ENCODE measurements at regions not wholly inside any gene's neighbourhood (a gene's known extent, or its start where the extent isn't known, plus 50 kb on each side); places are given as distances from the start of the nearest gene placed in this dataset.

GRCh38 chrX:4831574-4831973 lies 1118.1 kb upstream of the PRKX start:
- Histone ChIP-seq H4K20me1 (ENCODE audit: control insufficient read depth, insufficient read depth) (no peaks in the 10 kb centered on the region), H3K4me3 (no peak overlapping the region), H3K4me2 (ENCODE audit: control insufficient read depth, insufficient read depth) (no peak overlapping the region), H3K36me3 (ENCODE audit: control insufficient read depth in 2 of 2, insufficient read depth in 2 of 2, low read length in 1 of 2) (no peaks in the 10 kb centered on the region), H3K4me1 (ENCODE audit: control insufficient read depth, insufficient read depth, low read length) (no peaks in the 10 kb centered on the region), H2AFZ (ENCODE audit: control insufficient read depth, low read depth, low read length) (no peak overlapping the region), H3K9me3 (replicated peaks; ENCODE audit: control insufficient read depth, insufficient read depth, low read length) (no peaks in the 10 kb centered on the region; the same call in 2 of the 3 replicates), H3K27me3 (replicated peaks in 1 of 2; ENCODE audit: control insufficient read depth in 2 of 2, insufficient read depth in 2 of 2, low read length in 1 of 2) (no peaks in the 10 kb centered on the region), H3K27ac (ENCODE audit: control insufficient read depth, insufficient read depth) (no peak overlapping the region), H3K79me2 (ENCODE audit: control insufficient read depth, insufficient read depth, low read length) (no peaks in the 10 kb centered on the region), H3K9ac (ENCODE audit: control insufficient read depth, insufficient read depth, low read length) (no peak overlapping the region)
- in situ Hi-C loops (cut with MboI) = no loop called here
- intact Hi-C loops (cut with micrococcal nuclease; ENCODE audit: unreplicated experiment) = no loop called here
- FAIRE-seq (no peak), ATAC-seq (no peak), DNase-seq (ENCODE audit: low read depth, low spot score) (no peak)
- 5% methylated on average over 1 of the region's 1 CpG for WGBS (ENCODE audit: insufficient coverage, insufficient replicate concordance, low lambda C conversion rate, missing lambda C conversion rate)
- SMC1A ChIA-PET (ENCODE audit: uncharacterized antibody, unreplicated experiment) = no interaction called here
- RAD21 ChIA-PET (ENCODE audit: unreplicated experiment) = no interaction called here
- BruUV-seq (replicated peaks) = no TSS peak
- TF ChIP-seq ZZZ3 (IDR thresholded peaks at IDR 0.05; ENCODE audit: control insufficient read depth, insufficient read length, low read depth) (no peak), POLR2AphosphoS2 (IDR thresholded peaks at IDR 0.05; ENCODE audit: low read depth, low read length) (no peak), SIN3A (IDR thresholded peaks at IDR 0.05; ENCODE audit: low read depth, low read length) (no peak), RCOR1 (conservative IDR thresholded peaks at IDR 0.05; ENCODE audit: low read depth, low read length) (no peak), TCF3 (IDR thresholded peaks at IDR 0.05; ENCODE audit: borderline replicate concordance, insufficient read depth, low read depth, low read length) (no peak), KAT2A (conservative IDR thresholded peaks at IDR 0.05; ENCODE audit: control insufficient read depth, low read depth, low read length) (no peak), PAX8 (IDR thresholded peaks at IDR 0.05) (no peak)
- POLR2A ChIA-PET = no interaction called here
- CTCF ChIA-PET = no interaction called here

- WGBS (ENCODE audit: insufficient coverage, insufficient replicate concordance, low lambda C conversion rate, missing lambda C conversion rate) = 35% methylated on average over 9 of the region's 9 CpGs
- POLR2A ChIA-PET = no interaction called here
- intact Hi-C loops (cut with micrococcal nuclease; ENCODE audit: unreplicated experiment) (no loop called here), in situ Hi-C loops (cut with MboI) (no loop called here)
- Histone ChIP-seq H3K9ac (ENCODE audit: control insufficient read depth, insufficient read depth, low read length) (no peak overlapping the region), H3K4me3 (no peak overlapping the region), H2AFZ (ENCODE audit: control insufficient read depth, low read depth, low read length) (no peak overlapping the region), H4K20me1 (ENCODE audit: control insufficient read depth, insufficient read depth) (no peaks in the 10 kb centered on the region), H3K27ac (ENCODE audit: control insufficient read depth, insufficient read depth) (no peak overlapping the region), H3K36me3 (ENCODE audit: control insufficient read depth in 2 of 2, insufficient read depth in 2 of 2, low read length in 1 of 2) (no peaks in the 10 kb centered on the region), H3K79me2 (ENCODE audit: control insufficient read depth, insufficient read depth, low read length) (no peaks in the 10 kb centered on the region), H3K27me3 (replicated peaks in 1 of 2; ENCODE audit: control insufficient read depth in 2 of 2, insufficient read depth in 2 of 2, low read length in 1 of 2) (no peaks in the 10 kb centered on the region), H3K4me1 (ENCODE audit: control insufficient read depth, insufficient read depth, low read length) (no peaks in the 10 kb centered on the region), H3K4me2 (ENCODE audit: control insufficient read depth, insufficient read depth) (no peak overlapping the region), H3K9me3 (replicated peaks; ENCODE audit: control insufficient read depth, insufficient read depth, low read length) (no peaks in the 10 kb centered on the region; the same call in 2 of the 3 replicates)
- no TSS peak for BruUV-seq (replicated peaks)
- DNase-seq (ENCODE audit: low read depth, low spot score) = no peak
- FAIRE-seq = no peak
- TF ChIP-seq CBFB (IDR thresholded peaks at IDR 0.05; ENCODE audit: low read depth) (no peak), SMARCA5 (IDR thresholded peaks at IDR 0.05) (no peak), PAX5 (IDR thresholded peaks at IDR 0.05; ENCODE audit: borderline replicate concordance, low read depth, low read length) (no peak), MLLT1 (IDR thresholded peaks at IDR 0.05) (no peak), IKZF1 (conservative IDR thresholded peaks at IDR 0.05) (no peak), BCL11A (IDR thresholded peaks at IDR 0.05; ENCODE audit: low read depth, low read length) (no peak), HSF1 (IDR thresholded peaks at IDR 0.05; ENCODE audit: low read depth, low read length) (no peak)
- ATAC-seq = no peak
- SMC1A ChIA-PET (ENCODE audit: uncharacterized antibody, unreplicated experiment) = interaction anchor here (0.6 kb wide), 1 partner anchor 203 kb away, joined by 3 read pairs; no protein-coding TSS in a partner anchor
- CTCF ChIA-PET = no interaction called here
- RAD21 ChIA-PET (ENCODE audit: unreplicated experiment) = no interaction called here
These were observed 1117.6 kb upstream of the PRKX start for GRCh38 chrX:4830880-4831557.

Data from GM12878 (cell line).